Sigmoid colon (tissue), 4 donors: ENCODE measurements at regions not wholly inside any gene's neighbourhood (a gene's known extent, or its start where the extent isn't known, plus 50 kb on each side); places are given as distances from the start of the nearest gene placed in this dataset.

Experiments
- EP300 ChIP-seq, 4 donors: sonication (generic); formaldehyde crosslinking; IDR thresholded peaks; one replicate each; pipeline ENCODE4 v1.6.1; 2017; ENCODE audit warnings: antibody characterized with exemption in 4 of 4
- POLR2A ChIP-seq, 2 donors: fragments of 450-650 bp; IDR thresholded peaks; one replicate each; pipeline ENCODE4 v1.6.1; 2016; ENCODE audit warnings: antibody characterized with exemption in 2 of 2, mild to moderate bottlenecking in 2 of 2, moderate library complexity in 2 of 2
- POLR2AphosphoS5 ChIP-seq, 4 donors: sonication (generic); formaldehyde crosslinking; IDR thresholded peaks; one replicate each; pipeline ENCODE4 v1.6.1; 2017; ENCODE audit warnings: antibody characterized with exemption in 4 of 4
- TF ChIP-seq, protein P1 (sequence below), 4 experiments: fragments of 450-650 bp in 3 of 4; fragments of 200-600 bp in 1 of 4; IDR thresholded peaks; one replicate each; pipeline ENCODE4 v1.5.1; 2016 to 2019; ENCODE audit warnings: antibody characterized with exemption in 4 of 4, mild to moderate bottlenecking in 3 of 4, moderate library complexity in 2 of 4

DNA sequence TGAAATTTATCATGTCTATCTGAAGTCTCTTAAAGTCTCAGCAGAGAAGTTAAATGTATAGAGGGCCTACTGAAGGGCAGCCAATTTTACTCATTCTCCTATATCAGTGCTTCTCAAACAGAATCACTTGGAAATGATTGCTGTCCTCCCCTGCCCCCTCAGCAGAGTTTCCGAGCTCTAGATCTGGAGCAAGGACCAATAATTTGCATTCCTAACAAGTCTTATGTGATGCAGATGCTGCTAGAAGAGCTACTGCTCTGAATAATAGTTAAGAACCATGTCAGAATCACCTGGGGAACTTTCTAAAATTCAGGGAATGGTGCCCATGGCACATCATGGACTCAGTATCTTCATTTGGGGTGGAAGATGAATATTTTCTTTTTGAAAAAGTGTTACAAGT is 105.6 kb upstream of the EPHA4 start:
- TF ChIP-seq, protein P1, sequence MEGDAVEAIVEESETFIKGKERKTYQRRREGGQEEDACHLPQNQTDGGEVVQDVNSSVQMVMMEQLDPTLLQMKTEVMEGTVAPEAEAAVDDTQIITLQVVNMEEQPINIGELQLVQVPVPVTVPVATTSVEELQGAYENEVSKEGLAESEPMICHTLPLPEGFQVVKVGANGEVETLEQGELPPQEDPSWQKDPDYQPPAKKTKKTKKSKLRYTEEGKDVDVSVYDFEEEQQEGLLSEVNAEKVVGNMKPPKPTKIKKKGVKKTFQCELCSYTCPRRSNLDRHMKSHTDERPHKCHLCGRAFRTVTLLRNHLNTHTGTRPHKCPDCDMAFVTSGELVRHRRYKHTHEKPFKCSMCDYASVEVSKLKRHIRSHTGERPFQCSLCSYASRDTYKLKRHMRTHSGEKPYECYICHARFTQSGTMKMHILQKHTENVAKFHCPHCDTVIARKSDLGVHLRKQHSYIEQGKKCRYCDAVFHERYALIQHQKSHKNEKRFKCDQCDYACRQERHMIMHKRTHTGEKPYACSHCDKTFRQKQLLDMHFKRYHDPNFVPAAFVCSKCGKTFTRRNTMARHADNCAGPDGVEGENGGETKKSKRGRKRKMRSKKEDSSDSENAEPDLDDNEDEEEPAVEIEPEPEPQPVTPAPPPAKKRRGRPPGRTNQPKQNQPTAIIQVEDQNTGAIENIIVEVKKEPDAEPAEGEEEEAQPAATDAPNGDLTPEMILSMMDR (IDR thresholded peaks at IDR 0.05) = no peak
- TF ChIP-seq EP300 (IDR thresholded peaks at IDR 0.05) (no peak), POLR2A (IDR thresholded peaks at IDR 0.05) (no peak), POLR2AphosphoS5 (IDR thresholded peaks at IDR 0.05) (no peak)
